ENCODE measurements at regions not wholly inside any gene's neighbourhood (a gene's known extent, or its start where the extent isn't known, plus 50 kb on each side); places are given as distances from the start of the nearest gene placed in this dataset.

- no peak for TF ChIP-seq REST (IDR thresholded peaks at IDR 0.05; ENCODE audit: insufficient read depth in 1 of 2, low read depth in 2 of 2, low read length in 2 of 2)
- no peak for TF ChIP-seq POLR2AphosphoS5 (IDR thresholded peaks at IDR 0.05; ENCODE audit: low read depth, low read length)
- TF ChIP-seq TAF1 (IDR thresholded peaks at IDR 0.05; ENCODE audit: borderline replicate concordance, insufficient read depth, low read length): no peak
- TF ChIP-seq SIN3A (IDR thresholded peaks at IDR 0.05; ENCODE audit: borderline replicate concordance, insufficient read depth, low read length): no peak
These were observed 114.8 kb upstream of the NAV2 start for GRCh38 chr11:19597876-19598275.

Measured in PFSK-1 (cell line).